DOHH2 (cell line): ENCODE measurements at regions not wholly inside any gene's neighbourhood (a gene's known extent, or its start where the extent isn't known, plus 50 kb on each side); places are given as distances from the start of the nearest gene placed in this dataset.

Source experiments
- H3F3A ChIP-seq: fragments of 200-600 bp; sonication (generic), shearing (Covaris generic); 2 replicates; pipeline ENCODE4 v1.6.0; 2016; ENCODE audit warnings: antibody characterized with exemption, mild to moderate bottlenecking; ENCODE audit not compliant: control insufficient read depth, insufficient read depth
- H3K27ac ChIP-seq: fragments of 200-600 bp; sonication (generic); 2 replicates; pipeline ENCODE4 v1.5.1; 2014; ENCODE audit warnings: low read depth, mild to moderate bottlenecking, low read length, moderate library complexity
- H3K27me3 ChIP-seq: fragments of 200-600 bp; sonication (generic); 2 replicates; pipeline ENCODE4 v1.6.1; 2014; ENCODE audit warnings: mild to moderate bottlenecking, low read length, mixed read lengths; ENCODE audit not compliant: control insufficient read depth
- H3K36me3 ChIP-seq: fragments of 200-600 bp; sonication (generic); 2 replicates; pipeline ENCODE4 v1.6.1; 2014; ENCODE audit warnings: mild to moderate bottlenecking, low read length, moderate library complexity, mixed read lengths; ENCODE audit not compliant: control insufficient read depth
- H3K4me1 ChIP-seq: fragments of 200-600 bp; sonication (generic); 2 replicates; pipeline ENCODE4 v1.6.1; 2014; ENCODE audit warnings: mild to moderate bottlenecking, low read length, mixed read lengths; ENCODE audit not compliant: control insufficient read depth
- H3K4me2 ChIP-seq: fragments of 200-600 bp; sonication (generic); 2 replicates; pipeline ENCODE4 v1.6.0; 2014; ENCODE audit warnings: mild to moderate bottlenecking, low read length, moderate library complexity
- H3K4me3 ChIP-seq: fragments of 200-600 bp; sonication (generic); 2 replicates; pipeline ENCODE4 v1.5.1; 2014; ENCODE audit warnings: mild to moderate bottlenecking, low read length, mixed read lengths
- H3K79me2 ChIP-seq: fragments of 200-600 bp; sonication (generic); 2 replicates; pipeline ENCODE4 v1.6.1; 2014; ENCODE audit warnings: mild to moderate bottlenecking, low read length, mixed read lengths; ENCODE audit not compliant: control insufficient read depth
- H3K9me2 ChIP-seq: fragments of 200-600 bp; sonication (generic); replicated peaks from 2 replicates; pipeline ENCODE4 v1.6.1; 2014; ENCODE audit warnings: mild to moderate bottlenecking, low read length, mixed read lengths; ENCODE audit not compliant: control insufficient read depth
- H3K9me3 ChIP-seq: fragments of 200-600 bp; sonication (generic); 2 replicates; pipeline ENCODE4 v1.6.1; 2014; ENCODE audit warnings: antibody characterized with exemption, low read length, mixed read lengths; ENCODE audit not compliant: control insufficient read depth, insufficient read depth
- H4K20me1 ChIP-seq: fragments of 200-600 bp; sonication (generic); 2 replicates; pipeline ENCODE4 v1.6.0; 2014; ENCODE audit warnings: low read depth, mild to moderate bottlenecking, antibody characterized with exemption, low read length, moderate library complexity; ENCODE audit not compliant: control insufficient read depth, insufficient read depth
- CTCF ChIP-seq: fragments of 200-600 bp; sonication (generic); IDR thresholded peaks from one replicate; pipeline ENCODE4 v1.5.1; 2014; ENCODE audit warnings: antibody characterized with exemption, mild to moderate bottlenecking, low read depth, low read length; ENCODE audit not compliant: poor library complexity, severe bottlenecking
- EZH2phosphoT487 ChIP-seq: fragments of 200-600 bp; sonication (generic); IDR thresholded peaks from 2 replicates; pipeline ENCODE4 v1.6.1; 2017; ENCODE audit warnings: borderline replicate concordance, mild to moderate bottlenecking, antibody characterized with exemption, low read length, moderate library complexity, mixed read lengths

- Histone ChIP-seq H4K20me1 (no peaks in the 10 kb centered on the region), H3K4me2 (no peak overlapping the region), H3K9me2 (no peaks in the 10 kb centered on the region), H3K79me2 (no peaks in the 10 kb centered on the region), H3K9me3 (no peaks in the 10 kb centered on the region), H3K27me3 (peaks cover 3% of the 10 kb centered on the region; the same call in 1 of the 2 replicates), H3K27ac (no peak overlapping the region), H3K36me3 (no peaks in the 10 kb centered on the region), H3K4me3 (no peak overlapping the region), H3K4me1 (no peaks in the 10 kb centered on the region), H3F3A (no peaks in the 10 kb centered on the region)
- TF ChIP-seq CTCF = no peak
Measured at GRCh38 chr15:91780387-91780786, 73.1 kb upstream of the SLCO3A1 start.

- TF ChIP-seq CTCF (no peak), EZH2phosphoT487 (no peak)
- no peak overlapping the region for H3K4me2 ChIP-seq
Measured at GRCh38 chr15:91782221-91782620, 71.3 kb upstream of the SLCO3A1 start.

GRCh38 chr15:91783008-91783407 is 70.5 kb upstream of the SLCO3A1 start:
- Histone ChIP-seq H3K9me2 (no peaks in the 10 kb centered on the region), H3K4me1 (no peaks in the 10 kb centered on the region), H3K79me2 (no peaks in the 10 kb centered on the region), H3K27ac (no peak overlapping the region), H3K9me3 (no peaks in the 10 kb centered on the region), H4K20me1 (no peaks in the 10 kb centered on the region), H3F3A (no peaks in the 10 kb centered on the region), H3K36me3 (no peaks in the 10 kb centered on the region), H3K27me3 (peaks cover 3% of the 10 kb centered on the region; the same call in 1 of the 2 replicates), H3K4me3 (no peak overlapping the region), H3K4me2 (no peak overlapping the region)
- TF ChIP-seq EZH2phosphoT487 = no peak
- no peak for TF ChIP-seq CTCF

More at GRCh38 chr15:91782221-91782620, 71.3 kb upstream of the SLCO3A1 start:
- Histone ChIP-seq H3F3A (no peaks in the 10 kb centered on the region), H3K9me3 (no peaks in the 10 kb centered on the region), H3K36me3 (no peaks in the 10 kb centered on the region), H3K4me3 (no peak overlapping the region), H3K27ac (no peak overlapping the region), H4K20me1 (no peaks in the 10 kb centered on the region), H3K79me2 (no peaks in the 10 kb centered on the region), H3K4me1 (no peaks in the 10 kb centered on the region), H3K27me3 (peaks cover 3% of the 10 kb centered on the region; the same call in 1 of the 2 replicates), H3K9me2 (no peaks in the 10 kb centered on the region)

- Histone ChIP-seq H3K4me1 (no peaks in the 10 kb centered on the region), H3K27ac (no peak overlapping the region), H3K79me2 (no peaks in the 10 kb centered on the region), H3F3A (no peaks in the 10 kb centered on the region), H3K27me3 (peaks cover 3% of the 10 kb centered on the region; the same call in 1 of the 2 replicates), H3K4me2 (no peak overlapping the region), H3K36me3 (no peaks in the 10 kb centered on the region), H3K4me3 (no peak overlapping the region), H3K9me2 (no peaks in the 10 kb centered on the region), H4K20me1 (no peaks in the 10 kb centered on the region), H3K9me3 (no peaks in the 10 kb centered on the region)
- TF ChIP-seq CTCF = no peak
- no peak for TF ChIP-seq EZH2phosphoT487
Measured at GRCh38 chr15:91783451-91783850, 70.1 kb upstream of the SLCO3A1 start.
